H1 (cell line): ENCODE measurements at regions not wholly inside any gene's neighbourhood (a gene's known extent, or its start where the extent isn't known, plus 50 kb on each side); places are given as distances from the start of the nearest gene placed in this dataset.

Experiments
- CHD2 ChIP-seq: IDR thresholded peaks from 2 replicates; pipeline ENCODE4 v1.6.1; 2012; ENCODE audit warnings: low read length, improper control_type of control experiment
- EZH2 ChIP-seq: fragments of 200-600 bp; sonication (generic); IDR thresholded peaks from 2 replicates; pipeline ENCODE4 v1.7.1; 2012; ENCODE audit warnings: low read depth, mild to moderate bottlenecking, moderate library complexity, low read length, inconsistent platforms; ENCODE audit not compliant: severe bottlenecking
- JUN ChIP-seq: IDR thresholded peaks from 2 replicates; pipeline ENCODE4 v1.6.1; 2011; ENCODE audit warnings: low read depth, mild to moderate bottlenecking, improper control_type of control experiment, low read length
- PHF8 ChIP-seq: fragments of 200-600 bp; sonication (generic); conservative IDR thresholded peaks from 2 replicates; pipeline ENCODE4 v1.7.1; 2012; ENCODE audit warnings: low read depth, mild to moderate bottlenecking, inconsistent platforms, low read length, moderate library complexity
- POLR2A ChIP-seq, 2 experiments: IDR thresholded peaks; 1 replicate in 1 of 2; 2 replicates in 1 of 2; pipeline ENCODE4 v1.6.1; 2011; ENCODE audit warnings: low read depth in 2 of 2, low read length in 2 of 2, mild to moderate bottlenecking in 2 of 2; ENCODE audit errors: control extremely low read depth in 1 of 2
- SIX5 ChIP-seq: IDR thresholded peaks from 2 replicates; pipeline ENCODE4 v1.6.1; 2011; ENCODE audit warnings: mild to moderate bottlenecking, low read depth, low read length
- SP1 ChIP-seq: IDR thresholded peaks from 2 replicates; pipeline ENCODE4 v1.6.1; 2011; ENCODE audit warnings: low read depth, low read length
- TAF7 ChIP-seq: optimal IDR thresholded peaks from 2 replicates; pipeline ENCODE3; 2011; ENCODE audit warnings: low read depth, mild to moderate bottlenecking, inconsistent platforms, low read length, moderate library complexity, borderline replicate concordance
- TBP ChIP-seq: IDR thresholded peaks from 2 replicates; pipeline ENCODE4 v1.6.1; 2011; ENCODE audit warnings: low read depth, low read length, improper control_type of control experiment
- TF ChIP-seq, protein P1 (sequence below): IDR thresholded peaks from 2 replicates; pipeline ENCODE4 v1.6.1; 2011; ENCODE audit warnings: low read depth, mild to moderate bottlenecking, low read length; ENCODE audit not compliant: insufficient read depth
- TF ChIP-seq, protein P2 (sequence below), 3 experiments: IDR thresholded peaks; 1 replicate in 2 of 3; 2 replicates in 1 of 3; pipeline versions ENCODE4 v1.5.1 to v1.6.1; 2011; ENCODE audit warnings: low read length in 3 of 3, mild to moderate bottlenecking in 3 of 3, inconsistent platforms in 2 of 3, low read depth in 1 of 3, moderate library complexity in 1 of 3; ENCODE audit not compliant: insufficient read depth in 1 of 3; ENCODE audit errors: control extremely low read depth in 1 of 3
- TF ChIP-seq, protein P3 (sequence below): IDR thresholded peaks from 2 replicates; pipeline ENCODE4 v1.6.1; 2012; ENCODE audit warnings: inconsistent platforms

DNA sequence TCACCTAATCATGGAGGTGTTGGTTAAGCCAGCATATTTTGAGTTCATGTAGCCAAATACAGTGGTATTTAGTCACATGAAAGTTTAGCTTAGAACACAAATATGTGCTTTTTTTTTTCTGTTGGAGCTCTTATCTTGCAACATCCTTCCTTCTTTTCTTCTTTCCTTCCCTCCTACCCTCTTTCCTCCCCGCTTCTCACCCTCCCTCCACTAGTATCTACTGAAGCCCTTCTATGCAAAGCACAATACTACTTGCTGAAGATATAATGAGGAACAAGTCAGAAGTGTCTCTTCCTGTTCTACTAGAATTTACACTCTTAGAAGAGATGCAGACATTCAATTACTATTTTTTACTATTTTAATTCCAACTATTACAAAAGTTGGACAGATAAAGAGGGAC, 105.0 kb upstream of the ITGA4 start:
- TF ChIP-seq PHF8 (no peak), EZH2 (no peak), TBP (no peak), SIX5 (no peak), TAF7 (no peak), JUN (no peak), POLR2A (IDR thresholded peaks at IDR 0.05; ENCODE audit: control extremely low read depth in 1 of 2, low read depth in 2 of 2, low read length in 2 of 2) (no peak), CHD2 (no peak), SP1 (no peak)
- TF ChIP-seq, protein P1, sequence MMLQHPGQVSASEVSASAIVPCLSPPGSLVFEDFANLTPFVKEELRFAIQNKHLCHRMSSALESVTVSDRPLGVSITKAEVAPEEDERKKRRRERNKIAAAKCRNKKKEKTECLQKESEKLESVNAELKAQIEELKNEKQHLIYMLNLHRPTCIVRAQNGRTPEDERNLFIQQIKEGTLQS, result no peak
- TF ChIP-seq, protein P2, sequence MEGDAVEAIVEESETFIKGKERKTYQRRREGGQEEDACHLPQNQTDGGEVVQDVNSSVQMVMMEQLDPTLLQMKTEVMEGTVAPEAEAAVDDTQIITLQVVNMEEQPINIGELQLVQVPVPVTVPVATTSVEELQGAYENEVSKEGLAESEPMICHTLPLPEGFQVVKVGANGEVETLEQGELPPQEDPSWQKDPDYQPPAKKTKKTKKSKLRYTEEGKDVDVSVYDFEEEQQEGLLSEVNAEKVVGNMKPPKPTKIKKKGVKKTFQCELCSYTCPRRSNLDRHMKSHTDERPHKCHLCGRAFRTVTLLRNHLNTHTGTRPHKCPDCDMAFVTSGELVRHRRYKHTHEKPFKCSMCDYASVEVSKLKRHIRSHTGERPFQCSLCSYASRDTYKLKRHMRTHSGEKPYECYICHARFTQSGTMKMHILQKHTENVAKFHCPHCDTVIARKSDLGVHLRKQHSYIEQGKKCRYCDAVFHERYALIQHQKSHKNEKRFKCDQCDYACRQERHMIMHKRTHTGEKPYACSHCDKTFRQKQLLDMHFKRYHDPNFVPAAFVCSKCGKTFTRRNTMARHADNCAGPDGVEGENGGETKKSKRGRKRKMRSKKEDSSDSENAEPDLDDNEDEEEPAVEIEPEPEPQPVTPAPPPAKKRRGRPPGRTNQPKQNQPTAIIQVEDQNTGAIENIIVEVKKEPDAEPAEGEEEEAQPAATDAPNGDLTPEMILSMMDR (IDR thresholded peaks at IDR 0.05; ENCODE audit: control extremely low read depth in 1 of 3, insufficient read depth in 1 of 3, low read depth in 1 of 3, low read length in 3 of 3), result no peak
- TF ChIP-seq, protein P3, sequence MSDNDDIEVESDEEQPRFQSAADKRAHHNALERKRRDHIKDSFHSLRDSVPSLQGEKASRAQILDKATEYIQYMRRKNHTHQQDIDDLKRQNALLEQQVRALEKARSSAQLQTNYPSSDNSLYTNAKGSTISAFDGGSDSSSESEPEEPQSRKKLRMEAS, result no peak
